GM06990 (cell line): ENCODE measurements at regions not wholly inside any gene's neighbourhood (a gene's known extent, or its start where the extent isn't known, plus 50 kb on each side); places are given as distances from the start of the nearest gene placed in this dataset.

Source experiments
- DNase-seq: peaks from one replicate; pipeline ENCODE4 v3.0.0-alpha.2; 2011; ENCODE audit not compliant: insufficient read length; ENCODE audit errors: extremely low read depth
- H3K27me3 ChIP-seq: replicated peaks from 2 replicates; pipeline ENCODE4 v1.6.0; 2011; ENCODE audit warnings: low read length; ENCODE audit not compliant: control insufficient read depth, insufficient read depth
- H3K36me3 ChIP-seq: 2 replicates; pipeline ENCODE4 v1.5.1; 2011; ENCODE audit warnings: low read length; ENCODE audit not compliant: control insufficient read depth, insufficient read depth
- H3K4me3 ChIP-seq: replicated peaks from 2 replicates; pipeline ENCODE4 v1.5.1; 2011; ENCODE audit warnings: low read depth, mild to moderate bottlenecking, control low read depth, low read length
- CTCF ChIP-seq: IDR thresholded peaks from 2 replicates; pipeline ENCODE4 v1.5.1; 2011; ENCODE audit warnings: low read length, control low read depth, mild to moderate bottlenecking, inconsistent platforms; ENCODE audit not compliant: insufficient read depth, poor library complexity, severe bottlenecking

- Histone ChIP-seq H3K4me3 (no peak overlapping the region), H3K36me3 (no peaks in the 10 kb centered on the region), H3K27me3 (no peaks in the 10 kb centered on the region; the same call in 1 of the 2 replicates)
- no peak for DNase-seq
- no peak for TF ChIP-seq CTCF
These were observed 163.2 kb downstream of the WSCD1 start for GRCh38 chr17:6233339-6233738.

GRCh38 chr17:6232732-6233101, 162.5 kb downstream of the WSCD1 start:
- no peak for TF ChIP-seq CTCF
- no peaks in the 10 kb centered on the region for H3K36me3 ChIP-seq
- H3K4me3 ChIP-seq, result no peak overlapping the region
- no peak for DNase-seq
- no peaks in the 10 kb centered on the region for H3K27me3 ChIP-seq

- Histone ChIP-seq H3K4me3 (no peak overlapping the region), H3K27me3 (no peaks in the 10 kb centered on the region), H3K36me3 (no peaks in the 10 kb centered on the region)
- no peak for DNase-seq
- TF ChIP-seq CTCF, result no peak
These were observed 161.9 kb downstream of the WSCD1 start for GRCh38 chr17:6231886-6232731.

GRCh38 chr17:6231465-6231864, 161.3 kb downstream of the WSCD1 start:
- H3K27me3 ChIP-seq, result no peaks in the 10 kb centered on the region
- H3K4me3 ChIP-seq, result no peak overlapping the region
- TF ChIP-seq CTCF, result no peak
- no peak for DNase-seq
- H3K36me3 ChIP-seq, result no peaks in the 10 kb centered on the region

GRCh38 chr17:6218333-6218732, 148.2 kb downstream of the WSCD1 start:
- no peaks in the 10 kb centered on the region for H3K36me3 ChIP-seq
- H3K27me3 ChIP-seq, result no peaks in the 10 kb centered on the region
- no peak for TF ChIP-seq CTCF
- DNase-seq, result no peak
- H3K4me3 ChIP-seq, result no peak overlapping the region
